ENCODE measurements at regions not wholly inside any gene's neighbourhood (a gene's known extent, or its start where the extent isn't known, plus 50 kb on each side); places are given as distances from the start of the nearest gene placed in this dataset.

GRCh38 chr16:64408699-64409098 lies 713.2 kb downstream of the CDH11 start:
- TF ChIP-seq CTCF (conservative IDR thresholded peaks at IDR 0.05) (no peak), ZFX (IDR thresholded peaks at IDR 0.05) (no peak)

Data from C4-2B (cell line).